ENCODE measurements at regions not wholly inside any gene's neighbourhood (a gene's known extent, or its start where the extent isn't known, plus 50 kb on each side); places are given as distances from the start of the nearest gene placed in this dataset.

DNA sequence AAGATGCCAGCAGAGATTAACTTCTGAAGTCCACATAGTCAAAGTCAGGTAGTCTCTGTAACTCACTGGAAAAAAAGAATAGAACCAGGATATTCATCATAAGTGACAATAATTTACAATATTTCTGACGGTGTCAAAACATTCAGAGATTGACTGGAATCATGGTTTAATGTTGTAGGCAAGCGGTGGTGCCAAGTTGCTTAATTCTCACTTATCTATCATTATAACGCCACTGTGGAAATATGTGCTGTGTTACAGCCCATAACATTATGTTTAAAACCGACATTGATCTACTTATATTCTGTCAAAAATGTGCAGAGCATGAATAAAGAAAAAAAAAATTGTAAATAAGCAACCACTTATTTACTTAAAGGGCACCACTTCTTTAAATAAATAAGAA, 801.7 kb downstream of the DIPK2A start:
- TF ChIP-seq POLR2AphosphoS5 (IDR thresholded peaks at IDR 0.05; ENCODE audit: low read depth) (no peak), CREB1 (CRISPR knock-in tag; IDR thresholded peaks at IDR 0.05; ENCODE audit: low read depth) (no peak), EZH2 (IDR thresholded peaks at IDR 0.05; ENCODE audit: low read depth, unreplicated experiment) (no peak), JUNB (IDR thresholded peaks at IDR 0.05; ENCODE audit: unreplicated experiment) (no peak), ZNF331 (CRISPR knock-in tag; IDR thresholded peaks at IDR 0.05; ENCODE audit: low read depth) (no peak), STAT1 (IDR thresholded peaks at IDR 0.05; ENCODE audit: unreplicated experiment) (no peak)
- TF ChIP-seq, protein P1, sequence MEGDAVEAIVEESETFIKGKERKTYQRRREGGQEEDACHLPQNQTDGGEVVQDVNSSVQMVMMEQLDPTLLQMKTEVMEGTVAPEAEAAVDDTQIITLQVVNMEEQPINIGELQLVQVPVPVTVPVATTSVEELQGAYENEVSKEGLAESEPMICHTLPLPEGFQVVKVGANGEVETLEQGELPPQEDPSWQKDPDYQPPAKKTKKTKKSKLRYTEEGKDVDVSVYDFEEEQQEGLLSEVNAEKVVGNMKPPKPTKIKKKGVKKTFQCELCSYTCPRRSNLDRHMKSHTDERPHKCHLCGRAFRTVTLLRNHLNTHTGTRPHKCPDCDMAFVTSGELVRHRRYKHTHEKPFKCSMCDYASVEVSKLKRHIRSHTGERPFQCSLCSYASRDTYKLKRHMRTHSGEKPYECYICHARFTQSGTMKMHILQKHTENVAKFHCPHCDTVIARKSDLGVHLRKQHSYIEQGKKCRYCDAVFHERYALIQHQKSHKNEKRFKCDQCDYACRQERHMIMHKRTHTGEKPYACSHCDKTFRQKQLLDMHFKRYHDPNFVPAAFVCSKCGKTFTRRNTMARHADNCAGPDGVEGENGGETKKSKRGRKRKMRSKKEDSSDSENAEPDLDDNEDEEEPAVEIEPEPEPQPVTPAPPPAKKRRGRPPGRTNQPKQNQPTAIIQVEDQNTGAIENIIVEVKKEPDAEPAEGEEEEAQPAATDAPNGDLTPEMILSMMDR (conservative IDR thresholded peaks at IDR 0.05; ENCODE audit: low read depth in 2 of 2): no peak
- TF ChIP-seq, protein P2, sequence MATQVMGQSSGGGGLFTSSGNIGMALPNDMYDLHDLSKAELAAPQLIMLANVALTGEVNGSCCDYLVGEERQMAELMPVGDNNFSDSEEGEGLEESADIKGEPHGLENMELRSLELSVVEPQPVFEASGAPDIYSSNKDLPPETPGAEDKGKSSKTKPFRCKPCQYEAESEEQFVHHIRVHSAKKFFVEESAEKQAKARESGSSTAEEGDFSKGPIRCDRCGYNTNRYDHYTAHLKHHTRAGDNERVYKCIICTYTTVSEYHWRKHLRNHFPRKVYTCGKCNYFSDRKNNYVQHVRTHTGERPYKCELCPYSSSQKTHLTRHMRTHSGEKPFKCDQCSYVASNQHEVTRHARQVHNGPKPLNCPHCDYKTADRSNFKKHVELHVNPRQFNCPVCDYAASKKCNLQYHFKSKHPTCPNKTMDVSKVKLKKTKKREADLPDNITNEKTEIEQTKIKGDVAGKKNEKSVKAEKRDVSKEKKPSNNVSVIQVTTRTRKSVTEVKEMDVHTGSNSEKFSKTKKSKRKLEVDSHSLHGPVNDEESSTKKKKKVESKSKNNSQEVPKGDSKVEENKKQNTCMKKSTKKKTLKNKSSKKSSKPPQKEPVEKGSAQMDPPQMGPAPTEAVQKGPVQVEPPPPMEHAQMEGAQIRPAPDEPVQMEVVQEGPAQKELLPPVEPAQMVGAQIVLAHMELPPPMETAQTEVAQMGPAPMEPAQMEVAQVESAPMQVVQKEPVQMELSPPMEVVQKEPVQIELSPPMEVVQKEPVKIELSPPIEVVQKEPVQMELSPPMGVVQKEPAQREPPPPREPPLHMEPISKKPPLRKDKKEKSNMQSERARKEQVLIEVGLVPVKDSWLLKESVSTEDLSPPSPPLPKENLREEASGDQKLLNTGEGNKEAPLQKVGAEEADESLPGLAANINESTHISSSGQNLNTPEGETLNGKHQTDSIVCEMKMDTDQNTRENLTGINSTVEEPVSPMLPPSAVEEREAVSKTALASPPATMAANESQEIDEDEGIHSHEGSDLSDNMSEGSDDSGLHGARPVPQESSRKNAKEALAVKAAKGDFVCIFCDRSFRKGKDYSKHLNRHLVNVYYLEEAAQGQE (IDR thresholded peaks at IDR 0.05; ENCODE audit: unreplicated experiment): no peak
